HG03159 (cell line): ENCODE measurements at regions not wholly inside any gene's neighbourhood (a gene's known extent, or its start where the extent isn't known, plus 50 kb on each side); places are given as distances from the start of the nearest gene placed in this dataset.

ENCODE experiments used
- ATAC-seq: cut with Tn5 transposase; IDR thresholded peaks from one replicate; pipeline ENCODE4 v1.9.1; 2021; ENCODE audit warnings: mild to moderate bottlenecking, moderate library complexity; ENCODE audit not compliant: unreplicated experiment

GRCh38 chr13:70424928-70425327 is 316.7 kb upstream of the KLHL1 start:
- ATAC-seq: no peak

- ATAC-seq: no peak
Observed at GRCh38 chr13:70424428-70424827, 316.2 kb upstream of the KLHL1 start.

DNA sequence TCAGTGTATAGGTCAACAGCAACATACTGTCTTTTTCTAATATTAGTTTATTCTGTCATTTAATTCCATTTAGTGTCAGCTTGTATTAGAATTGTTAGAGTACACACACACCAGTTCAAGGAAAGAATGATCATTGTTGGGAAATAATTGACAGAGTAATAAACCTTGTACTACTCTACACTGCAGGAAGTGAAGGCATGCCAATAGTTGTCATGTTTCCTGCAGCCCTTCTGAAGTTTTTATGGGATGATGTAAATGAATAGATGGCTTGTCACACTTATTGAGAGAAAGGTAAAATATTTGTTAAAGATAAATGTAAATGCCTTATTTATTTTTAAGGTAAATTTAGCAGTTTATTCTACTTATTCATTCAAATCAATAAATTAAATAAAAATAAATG is 306.9 kb upstream of the KLHL1 start:
- ATAC-seq: no peak

- no peak for ATAC-seq
Observed at GRCh38 chr13:70408865-70409264, 300.6 kb upstream of the KLHL1 start.

- ATAC-seq: no peak
Observed at GRCh38 chr13:70407486-70407885, 299.2 kb upstream of the KLHL1 start.

DNA sequence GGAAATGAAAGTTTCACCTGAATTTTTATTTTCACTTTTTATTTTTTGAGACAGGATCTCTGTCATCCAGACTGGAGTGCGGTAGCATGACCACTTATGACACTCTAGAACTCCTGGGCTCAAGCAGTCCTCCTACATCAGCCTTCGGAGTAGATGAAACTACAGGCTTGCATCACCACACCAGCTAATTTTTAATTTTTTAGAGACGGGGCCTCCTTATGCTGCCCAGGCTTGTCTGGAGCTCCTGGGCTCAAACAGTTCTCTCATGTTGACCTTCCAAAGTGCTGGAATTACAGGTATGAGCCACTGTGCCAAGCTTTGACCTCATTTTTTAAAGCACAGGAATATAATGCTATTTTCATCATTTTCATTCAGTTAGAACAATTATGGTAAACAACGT is 297.0 kb upstream of the KLHL1 start:
- ATAC-seq: no peak

GRCh38 chr13:70394031-70394548 is 285.8 kb upstream of the KLHL1 start:
- no peak for ATAC-seq

- ATAC-seq: no peak
Observed at GRCh38 chr13:70391678-70392077, 283.4 kb upstream of the KLHL1 start.

GRCh38 chr13:70390968-70391367 is 282.7 kb upstream of the KLHL1 start:
- no peak for ATAC-seq

GRCh38 chr13:70390064-70390463 is 281.8 kb upstream of the KLHL1 start:
- ATAC-seq: no peak

GRCh38 chr13:70388935-70389334 is 280.7 kb upstream of the KLHL1 start:
- no peak for ATAC-seq

DNA sequence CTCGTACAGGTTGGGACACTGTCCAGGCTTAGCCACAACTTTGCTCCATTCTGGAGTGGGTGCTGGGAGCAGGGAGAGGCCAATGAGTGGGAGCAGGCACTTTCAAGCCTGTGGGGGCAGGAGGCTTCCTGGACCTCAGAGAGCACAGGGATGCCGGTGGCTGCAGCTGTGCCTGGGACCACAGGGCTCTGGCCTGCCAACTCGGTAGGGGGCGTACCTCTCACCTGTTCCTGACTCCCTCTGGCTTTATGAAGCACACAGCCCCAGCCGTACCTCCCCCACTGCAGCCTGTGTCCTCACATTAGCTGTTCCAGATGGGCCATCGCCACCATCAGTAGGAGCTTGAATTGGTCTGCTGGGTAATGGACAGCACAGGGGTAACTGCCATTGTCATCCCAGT is 278.7 kb upstream of the KLHL1 start:
- no peak for ATAC-seq

DNA sequence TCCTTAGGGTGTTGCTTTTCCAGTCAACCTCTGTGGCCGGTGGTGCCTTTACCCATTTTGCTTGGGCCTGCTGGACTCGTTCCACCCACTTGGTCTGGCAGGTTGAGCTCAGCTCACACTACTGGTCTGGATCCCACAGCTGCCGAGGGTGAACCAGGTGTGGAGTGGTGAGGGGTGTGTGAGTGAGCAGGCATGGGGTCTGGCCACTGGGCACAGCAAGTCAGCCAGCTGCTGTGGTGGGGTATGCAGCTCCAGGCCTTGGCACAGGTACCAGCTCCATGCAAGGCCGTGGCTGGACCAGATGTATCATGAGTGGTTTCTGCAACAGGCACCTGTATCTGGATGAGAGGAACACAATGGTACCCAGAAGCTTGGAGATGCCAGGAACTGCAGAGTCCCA is 277.6 kb upstream of the KLHL1 start:
- ATAC-seq: no peak

DNA sequence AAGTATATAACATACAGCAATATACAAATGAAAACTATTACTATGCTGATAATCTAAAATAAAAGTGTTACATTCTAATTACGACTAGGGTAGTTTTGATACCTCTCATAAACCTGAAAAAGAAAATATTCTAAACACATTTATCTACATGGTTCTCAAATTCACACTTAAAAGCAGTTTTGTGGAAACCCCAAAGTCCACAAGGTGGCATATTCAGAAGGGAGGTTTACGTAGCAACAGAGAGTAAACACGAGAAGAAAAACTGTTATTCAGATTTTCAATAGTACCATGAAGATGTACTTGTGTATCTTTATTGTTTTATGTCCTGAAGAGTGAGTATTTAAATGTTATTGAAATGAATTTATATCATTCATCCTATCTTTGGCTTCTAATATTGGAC is 275.9 kb upstream of the KLHL1 start:
- no peak for ATAC-seq

GRCh38 chr13:70380809-70381208 is 272.6 kb upstream of the KLHL1 start:
- no peak for ATAC-seq

- no peak for ATAC-seq
Observed at GRCh38 chr13:70375718-70376117, 267.5 kb upstream of the KLHL1 start.

DNA sequence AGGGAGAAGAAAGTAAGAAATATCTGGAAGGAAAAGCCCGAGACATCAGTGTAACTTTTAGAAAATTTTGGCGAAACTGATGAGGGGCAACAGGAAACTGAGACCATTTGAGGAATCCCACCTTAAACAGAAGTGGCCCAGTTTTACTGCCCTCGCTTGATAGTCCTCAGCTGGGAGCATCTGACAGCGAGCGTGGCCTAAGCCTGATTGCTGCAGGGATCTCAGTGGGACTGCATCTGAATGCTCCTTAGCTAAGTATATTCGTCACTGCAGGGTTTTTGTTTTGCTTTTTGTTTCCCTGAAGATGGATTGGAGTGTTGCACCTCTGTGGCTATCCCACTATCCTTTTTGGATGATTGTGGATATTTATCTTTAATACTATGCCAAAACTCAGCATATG is 262.7 kb upstream of the KLHL1 start:
- ATAC-seq: no peak

DNA sequence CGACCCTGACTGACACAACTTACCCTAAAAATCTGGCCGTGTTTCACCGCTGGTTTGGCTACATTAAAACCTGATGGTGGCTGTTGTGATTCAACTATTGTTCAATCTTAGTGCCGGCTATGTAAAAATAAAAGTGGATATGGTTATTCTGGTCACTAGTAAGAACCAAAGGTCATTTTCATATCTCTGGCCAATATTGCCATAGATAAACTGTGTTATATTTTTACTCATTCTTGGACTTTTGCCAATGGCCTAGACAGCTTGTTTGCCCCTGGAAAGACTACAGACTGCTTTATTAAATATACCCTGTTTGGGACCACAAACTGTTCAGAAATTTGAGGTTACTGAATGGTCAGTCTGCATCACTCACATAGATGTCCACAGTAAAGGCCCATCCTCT is 258.5 kb upstream of the KLHL1 start:
- ATAC-seq: no peak

DNA sequence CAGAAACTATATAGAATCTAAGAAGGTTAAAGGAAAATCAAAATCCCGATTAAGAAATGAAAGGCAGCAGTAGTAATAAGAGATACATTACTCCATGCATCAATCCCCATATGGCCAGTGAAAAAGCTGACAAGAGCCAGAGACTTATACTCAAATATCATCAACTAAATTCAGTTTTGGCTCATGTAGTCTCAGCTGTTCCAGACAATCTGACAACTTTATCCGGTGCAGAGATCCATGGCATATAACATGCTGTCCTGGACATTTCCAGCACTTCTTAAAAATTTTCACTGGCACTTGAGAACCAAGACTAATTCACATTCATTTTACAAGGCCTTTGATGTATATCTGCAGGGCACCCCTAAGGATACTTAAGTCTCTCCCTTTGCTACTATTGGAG is 255.7 kb upstream of the KLHL1 start:
- ATAC-seq: no peak

- ATAC-seq: no peak
Observed at GRCh38 chr13:70362820-70363570, 254.7 kb upstream of the KLHL1 start.

GRCh38 chr13:70357031-70357430 is 248.8 kb upstream of the KLHL1 start:
- ATAC-seq: no peak

DNA sequence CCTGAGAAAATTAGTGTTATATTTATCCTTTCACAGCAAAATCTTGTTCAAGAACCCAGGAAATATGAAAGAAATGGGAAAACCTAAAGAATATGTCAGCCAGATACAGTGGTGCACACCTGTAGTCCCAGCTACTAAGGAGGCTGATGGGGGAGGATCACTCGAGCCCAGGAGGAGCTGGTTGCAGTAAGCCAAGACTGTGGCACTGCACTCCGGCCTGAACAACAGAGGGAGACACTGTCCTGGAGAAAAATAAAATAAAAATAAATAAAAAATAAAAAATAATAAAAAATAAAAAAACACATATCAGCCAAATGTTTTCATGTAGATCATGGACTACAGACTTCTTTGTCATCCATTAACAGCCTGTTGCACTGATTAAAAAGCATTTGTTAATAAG is 244.8 kb upstream of the KLHL1 start:
- no peak for ATAC-seq
